NCI-H524 treated with DMSO at 0.1 percent for 48 hours (cell line): ENCODE measurements at regions not wholly inside any gene's neighbourhood (a gene's known extent, or its start where the extent isn't known, plus 50 kb on each side); places are given as distances from the start of the nearest gene placed in this dataset.
A peak's percentile ranks its signal among the peaks of the same experiment; 100 is the strongest.

Source experiments
- DNase-seq: peaks from one replicate; lab custom pipeline; 2025; lab: John Stamatoyannopoulos, UW

DNA sequence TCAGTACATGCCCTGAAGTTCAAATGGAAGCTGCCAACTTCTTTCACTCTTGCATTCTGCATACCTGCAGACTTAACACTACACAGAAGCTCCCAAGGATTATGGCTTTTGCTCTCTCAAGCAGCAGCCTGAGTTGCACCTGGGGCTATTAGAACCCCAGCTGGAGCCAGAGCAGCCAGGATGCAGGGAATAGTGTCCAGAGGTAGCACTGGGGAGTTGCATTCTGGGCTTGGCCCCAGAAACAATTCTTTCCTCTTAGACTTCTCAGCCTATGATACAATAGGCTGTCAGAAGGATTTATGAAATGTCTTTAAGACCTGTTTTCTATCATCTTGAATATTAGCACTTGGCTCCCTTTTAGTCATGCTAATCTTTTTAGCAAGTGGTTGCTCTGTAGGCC lies 886.7 kb upstream of the GHITM start:
- no peak for DNase-seq

GRCh38 chr10:83253011-83253671 lies 886.2 kb upstream of the GHITM start:
- DNase-seq, result no peak

DNA sequence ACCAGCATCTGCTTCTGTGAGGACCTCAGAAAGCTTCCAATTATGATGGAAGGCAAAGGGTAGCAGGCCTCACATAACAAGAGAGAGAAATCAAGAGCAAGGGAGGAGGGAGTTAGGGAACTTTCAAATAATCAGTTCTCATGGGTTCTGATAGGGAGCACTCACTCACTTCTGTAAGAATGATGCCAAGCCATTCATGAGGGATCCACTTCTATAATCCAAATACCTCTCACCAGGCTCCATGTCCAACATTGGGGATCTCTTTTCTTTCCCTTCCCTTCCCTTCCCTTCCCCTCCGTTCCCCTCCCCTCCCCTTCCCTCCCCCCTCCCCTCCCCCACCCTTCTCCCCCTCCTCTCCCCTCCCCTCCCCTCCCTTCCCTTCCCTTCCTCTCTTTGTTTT lies 884.6 kb upstream of the GHITM start:
- DNase-seq, result no peak

DNA sequence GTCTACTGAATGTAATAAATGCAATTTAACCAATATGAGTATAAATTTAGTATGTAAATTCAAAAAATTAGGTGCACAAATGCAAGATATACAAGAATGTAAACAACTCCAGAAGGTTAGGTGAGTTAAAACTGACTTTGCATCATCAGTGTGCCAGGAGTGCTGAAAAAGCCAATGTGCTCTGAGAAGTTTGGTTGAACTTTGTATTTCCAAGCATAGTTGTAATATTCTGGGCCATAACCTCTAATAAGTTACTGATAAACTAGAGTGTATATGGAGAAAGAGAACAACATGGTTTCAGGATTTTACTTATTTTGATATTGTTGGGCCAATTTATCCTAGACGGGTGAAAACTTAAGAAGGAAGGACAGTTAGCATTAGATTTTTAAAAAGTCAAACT lies 876.9 kb upstream of the GHITM start:
- no peak for DNase-seq

GRCh38 chr10:83272666-83273434 lies 866.5 kb upstream of the GHITM start:
- no peak for DNase-seq

DNA sequence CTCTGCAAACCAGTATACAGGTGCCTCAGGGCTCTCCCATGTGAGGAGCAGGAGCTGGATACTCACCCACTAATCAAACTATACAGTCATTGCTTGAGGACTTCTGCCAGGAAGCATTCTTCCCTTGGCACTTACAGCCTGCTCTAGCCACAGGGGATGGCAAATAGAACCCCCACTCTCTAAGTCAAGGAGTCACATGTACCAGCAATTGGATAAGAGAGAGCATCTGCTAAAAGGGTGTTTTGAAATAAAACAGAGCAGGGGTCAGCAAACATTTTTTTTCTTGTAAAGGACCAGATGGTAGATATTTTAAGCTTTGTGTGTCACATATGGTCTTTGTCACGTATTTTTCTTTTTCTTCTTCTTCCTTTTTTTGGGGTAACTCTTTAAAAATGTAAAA lies 865.2 kb upstream of the GHITM start:
- peak; percentile 64 for DNase-seq

DNA sequence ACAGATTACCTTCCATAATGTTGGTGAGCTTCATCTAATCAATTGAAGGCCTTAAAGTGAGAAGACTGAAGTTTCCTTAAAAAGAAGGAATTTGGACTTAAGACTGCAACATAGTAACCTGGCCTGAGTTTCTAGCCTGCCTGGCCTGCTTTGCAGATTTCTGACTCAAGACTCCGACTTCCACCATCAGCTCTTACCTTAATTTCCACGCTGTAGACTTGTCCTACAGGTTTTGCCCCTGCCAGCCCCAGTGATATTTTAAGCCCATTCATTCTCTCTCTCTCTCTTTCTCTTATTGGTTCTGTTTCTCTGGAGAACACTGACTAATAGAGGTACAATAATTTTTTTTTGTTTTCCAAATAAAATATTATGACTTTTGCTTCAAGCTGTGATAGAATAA lies 862.3 kb upstream of the GHITM start:
- no peak for DNase-seq

DNA sequence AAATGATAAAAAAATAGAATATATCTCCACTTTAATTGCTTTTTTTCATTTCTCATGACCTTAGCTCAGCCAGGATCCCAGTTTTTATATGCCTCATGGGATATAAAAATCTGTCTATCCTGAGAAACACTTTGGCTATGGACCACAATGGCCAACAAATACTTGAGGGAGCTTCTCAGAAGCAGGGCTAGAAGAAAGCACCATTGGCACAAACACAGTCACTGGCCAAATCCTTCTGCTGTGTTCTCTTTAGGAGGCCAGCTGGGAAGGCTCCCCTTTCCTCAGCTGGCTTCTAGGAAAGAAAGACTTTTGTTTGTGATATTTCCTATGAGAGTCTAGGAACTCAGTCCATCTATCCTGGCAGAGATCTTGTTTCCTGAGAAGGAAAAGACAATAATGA lies 856.2 kb upstream of the GHITM start:
- DNase-seq, result no peak

DNA sequence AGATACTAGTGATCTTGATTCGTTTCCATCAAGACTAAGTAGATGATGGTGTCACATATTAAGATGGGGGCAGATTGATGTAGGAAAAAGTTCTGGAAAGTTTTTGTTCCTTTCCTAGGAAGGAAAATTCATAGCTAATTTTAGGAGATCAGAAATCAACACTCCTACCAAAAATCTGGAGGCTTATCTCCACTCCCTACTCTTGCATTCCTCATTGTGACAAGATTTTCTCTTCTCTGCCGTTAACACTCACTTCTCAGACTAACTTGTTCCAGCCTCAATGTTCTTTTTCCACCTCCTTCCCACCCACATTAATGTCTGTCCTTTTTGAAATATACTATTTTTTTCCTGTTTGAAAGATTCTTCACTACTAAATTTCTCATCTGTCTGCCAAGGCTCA lies 851.9 kb upstream of the GHITM start:
- no peak for DNase-seq

DNA sequence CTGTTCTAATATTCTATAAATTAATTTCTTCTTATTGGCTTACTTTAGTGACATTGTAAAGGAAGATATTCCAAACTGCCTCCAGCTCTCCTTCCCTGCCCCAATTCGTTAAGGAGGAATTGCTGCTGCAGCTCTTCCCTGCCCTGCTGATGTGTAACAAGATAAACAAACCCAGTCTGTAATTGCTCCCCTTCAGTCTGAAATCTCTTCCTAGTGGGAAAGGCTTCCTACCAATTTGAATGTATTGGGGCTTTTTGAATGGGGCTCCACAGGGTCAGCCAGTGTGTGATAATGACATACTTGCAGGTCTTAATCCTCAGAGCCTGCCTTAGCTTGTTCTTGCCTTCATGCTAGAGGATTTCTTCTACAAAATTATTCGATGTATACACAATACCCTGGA lies 849.9 kb upstream of the GHITM start:
- no peak for DNase-seq

DNA sequence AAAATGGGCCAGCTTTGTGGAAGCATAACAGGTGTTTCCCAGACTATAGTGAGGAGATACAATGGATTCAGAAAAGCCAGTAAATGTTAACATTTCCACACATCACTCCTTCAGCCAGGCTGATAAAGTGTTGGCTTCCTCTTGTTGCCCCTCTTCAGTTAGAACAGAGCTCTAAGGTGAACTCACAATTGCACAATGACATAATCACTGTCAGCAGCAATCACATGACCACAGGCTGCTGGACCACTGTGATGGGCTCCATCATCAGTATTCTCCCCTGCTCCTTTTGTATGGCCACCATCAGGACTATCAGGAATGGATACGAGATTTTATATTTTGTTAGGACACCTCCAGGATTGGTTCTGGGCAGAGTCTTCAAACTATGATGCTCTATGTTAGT lies 849.4 kb upstream of the GHITM start:
- no peak for DNase-seq

DNA sequence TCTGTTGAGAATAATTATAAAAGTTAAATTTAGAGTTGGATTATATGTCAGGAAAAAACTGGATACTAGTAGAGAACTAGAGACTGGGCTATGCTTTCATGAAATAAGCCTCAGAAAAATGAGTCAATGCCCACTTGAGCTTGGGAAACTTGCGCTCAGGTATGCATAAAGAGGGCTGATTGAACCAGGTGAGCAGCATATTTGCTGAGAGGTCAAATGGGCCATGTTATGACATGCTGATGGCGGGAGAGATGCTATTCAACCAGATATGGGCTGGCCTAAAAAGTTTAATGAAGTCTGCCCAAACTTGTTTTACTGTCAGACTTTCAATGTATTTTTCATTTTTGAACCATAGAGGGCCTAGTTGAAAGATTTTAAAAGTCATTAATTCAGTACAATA lies 837.6 kb upstream of the GHITM start:
- no peak for DNase-seq

DNA sequence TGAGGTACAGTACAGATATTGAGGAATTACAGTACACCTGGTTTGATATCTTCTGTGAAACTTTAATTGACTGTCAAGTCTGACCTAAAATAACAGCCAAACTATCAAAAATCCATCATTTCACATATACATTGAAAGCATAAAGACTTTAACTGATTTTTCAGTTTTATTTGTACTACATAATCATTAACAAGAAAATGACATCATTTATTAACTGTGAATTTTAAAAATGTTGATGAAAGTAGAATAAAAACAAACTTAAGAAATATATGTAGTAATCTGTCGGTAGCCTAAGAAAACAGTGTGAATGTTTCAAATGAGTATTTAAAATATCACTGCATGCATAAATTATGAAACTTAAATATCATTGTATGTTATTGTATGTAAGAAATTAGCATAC lies 836.7 kb upstream of the GHITM start:
- DNase-seq, result no peak

DNA sequence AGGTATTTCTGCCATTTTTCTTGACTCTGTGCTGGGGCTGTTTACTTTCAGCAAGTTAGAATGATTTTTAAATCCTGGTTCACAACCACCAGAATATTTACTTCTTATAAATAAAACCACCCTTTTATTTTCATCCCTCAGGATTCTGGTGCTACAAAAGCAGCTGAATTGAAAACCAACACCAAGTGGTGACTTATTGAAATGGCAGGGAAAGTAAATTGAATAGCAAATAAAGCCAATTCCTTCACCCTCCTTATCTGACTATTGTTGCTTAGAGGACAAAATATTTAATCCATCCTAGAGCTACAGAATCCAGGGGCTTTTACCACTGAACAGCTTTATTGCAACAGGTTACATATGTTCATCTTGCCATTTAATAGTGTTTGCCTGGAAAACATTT lies 828.6 kb upstream of the GHITM start:
- no peak for DNase-seq

DNA sequence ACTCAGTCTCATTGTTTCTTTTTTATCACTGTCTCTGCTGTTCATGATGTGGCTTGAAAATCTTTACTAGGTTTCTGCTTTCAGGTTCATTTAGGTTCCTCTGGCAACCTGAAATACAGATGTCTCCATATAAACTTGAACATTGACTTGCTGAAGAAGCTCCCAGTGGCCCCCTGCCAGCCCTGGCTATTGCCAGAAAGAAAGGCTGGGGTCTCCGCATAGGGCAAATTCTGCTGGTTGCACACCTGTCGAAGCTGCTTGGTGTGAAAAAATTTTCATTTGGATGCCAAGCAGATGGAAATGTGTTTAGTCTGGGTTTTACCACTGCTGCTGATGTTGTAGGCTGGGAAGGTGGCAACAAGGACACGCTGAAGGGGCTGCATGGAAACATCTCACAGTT lies 826.7 kb upstream of the GHITM start:
- DNase-seq, result no peak

DNA sequence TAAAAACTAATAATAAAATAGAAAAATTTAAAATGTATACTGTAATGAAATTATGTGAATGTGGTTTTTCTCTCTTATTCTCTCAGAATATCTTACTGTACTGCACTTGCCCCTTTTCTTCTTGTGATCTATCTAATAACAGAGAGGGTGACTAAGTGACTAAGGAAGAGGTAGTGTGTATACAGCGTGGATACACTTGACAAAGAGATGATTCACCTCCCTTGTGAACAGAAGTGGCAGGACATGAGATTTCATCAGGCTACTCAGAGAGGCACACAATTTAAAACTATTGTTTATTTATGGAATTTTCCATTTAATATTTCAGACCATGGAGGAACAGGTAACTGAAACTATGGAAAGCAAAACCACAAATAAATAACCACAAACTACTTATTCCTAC lies 806.6 kb upstream of the GHITM start:
- no peak for DNase-seq

DNA sequence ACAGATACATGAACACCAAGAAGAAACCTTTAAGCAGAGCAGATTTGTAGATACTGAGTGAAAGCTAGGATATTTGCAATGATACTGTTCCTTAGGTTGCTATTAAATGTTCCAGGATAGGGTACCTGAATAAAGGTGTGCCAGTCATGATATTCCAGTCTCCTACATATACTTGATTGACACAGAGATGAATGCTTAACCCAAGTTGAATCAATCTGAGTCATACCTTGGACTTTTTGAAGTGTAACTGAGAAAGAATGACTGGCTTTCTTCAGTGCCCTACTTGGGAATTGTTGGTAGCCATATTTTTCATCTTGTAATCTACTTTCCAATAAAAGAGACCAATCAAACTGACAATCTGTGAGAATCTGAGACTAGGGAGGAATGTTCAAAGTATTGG lies 805.7 kb upstream of the GHITM start:
- DNase-seq, result no peak

- DNase-seq, result no peak
Observed at GRCh38 chr10:83343676-83344075, 795.6 kb upstream of the GHITM start.

DNA sequence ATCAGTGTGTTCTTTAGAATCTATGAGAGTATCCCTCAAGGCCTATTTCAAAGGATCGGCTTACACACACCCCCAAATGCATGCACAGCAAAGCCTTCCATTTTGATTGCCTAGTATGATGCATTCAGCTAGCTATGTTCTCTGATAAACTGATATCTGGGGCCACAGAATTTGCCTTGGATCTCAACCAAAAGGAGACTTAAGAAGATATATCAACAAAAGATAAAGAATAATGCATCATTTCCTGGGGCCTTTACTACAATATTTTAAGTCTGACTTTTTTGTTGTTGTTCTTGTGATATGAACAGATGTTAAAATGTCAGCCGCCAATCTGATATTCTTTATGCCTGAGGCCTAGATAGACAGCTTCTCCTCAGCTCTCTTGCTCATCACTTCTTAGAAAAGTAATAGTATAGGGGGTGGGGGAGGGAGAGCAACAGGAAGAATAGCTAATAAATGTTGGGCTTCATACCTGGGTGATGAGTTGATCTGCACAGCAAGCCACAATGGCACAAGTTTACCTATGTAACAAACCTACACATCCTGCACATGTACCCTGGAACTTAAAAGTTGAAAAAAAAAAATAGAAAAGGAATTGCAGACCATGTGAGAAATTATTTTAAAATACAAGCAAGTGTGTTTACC lies 792.9 kb upstream of the GHITM start:
- no peak for DNase-seq

GRCh38 chr10:83352588-83352987 lies 786.7 kb upstream of the GHITM start:
- DNase-seq, result no peak

- no peak for DNase-seq
Observed at GRCh38 chr10:83354456-83354855, 784.9 kb upstream of the GHITM start.

- no peak for DNase-seq
Observed at GRCh38 chr10:83357004-83357403, 782.3 kb upstream of the GHITM start.

GRCh38 chr10:83357627-83358026 lies 781.7 kb upstream of the GHITM start:
- no peak for DNase-seq

DNA sequence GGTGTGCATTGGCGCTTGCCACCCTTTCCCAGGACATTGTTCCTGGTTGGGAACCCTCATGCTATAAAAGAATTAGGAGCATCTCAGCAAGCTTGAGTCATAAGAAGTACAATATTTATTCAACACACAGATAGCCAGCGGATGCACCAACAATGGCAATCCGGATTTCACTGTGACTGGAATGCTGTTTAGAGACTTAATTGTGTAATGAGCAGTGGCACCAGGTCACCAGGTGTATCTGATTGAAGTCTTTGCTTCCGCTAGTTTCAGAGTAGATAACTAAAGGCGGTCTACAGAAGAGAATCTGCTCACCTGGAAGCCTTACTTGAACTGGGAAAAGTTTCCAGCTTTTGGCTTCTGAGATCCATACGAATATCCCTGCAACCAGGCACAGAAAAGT lies 772.3 kb upstream of the GHITM start:
- no peak for DNase-seq
